ENCODE measurements at regions not wholly inside any gene's neighbourhood (a gene's known extent, or its start where the extent isn't known, plus 50 kb on each side); places are given as distances from the start of the nearest gene placed in this dataset.

DNA sequence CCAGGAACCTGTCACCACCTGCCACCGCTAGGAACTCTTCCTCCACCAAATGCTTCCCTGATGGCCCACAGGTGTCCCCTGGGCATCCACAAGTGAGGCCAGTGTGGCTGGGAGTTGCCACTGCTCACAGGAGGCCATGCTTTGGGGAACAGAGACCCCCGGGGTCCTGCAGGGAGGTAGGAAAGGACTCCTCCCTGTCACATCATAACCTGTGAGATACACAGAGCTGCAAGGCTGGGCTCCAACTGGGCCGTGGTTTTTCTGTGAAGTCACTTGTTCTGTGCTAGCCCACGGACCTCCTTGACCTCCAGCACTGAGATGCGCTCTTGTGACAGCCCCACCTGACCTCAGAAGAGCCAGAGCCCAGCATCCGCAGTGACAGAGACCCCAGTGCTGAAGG lies 311.2 kb downstream of the C16orf95 start:
- TF ChIP-seq, protein P1, sequence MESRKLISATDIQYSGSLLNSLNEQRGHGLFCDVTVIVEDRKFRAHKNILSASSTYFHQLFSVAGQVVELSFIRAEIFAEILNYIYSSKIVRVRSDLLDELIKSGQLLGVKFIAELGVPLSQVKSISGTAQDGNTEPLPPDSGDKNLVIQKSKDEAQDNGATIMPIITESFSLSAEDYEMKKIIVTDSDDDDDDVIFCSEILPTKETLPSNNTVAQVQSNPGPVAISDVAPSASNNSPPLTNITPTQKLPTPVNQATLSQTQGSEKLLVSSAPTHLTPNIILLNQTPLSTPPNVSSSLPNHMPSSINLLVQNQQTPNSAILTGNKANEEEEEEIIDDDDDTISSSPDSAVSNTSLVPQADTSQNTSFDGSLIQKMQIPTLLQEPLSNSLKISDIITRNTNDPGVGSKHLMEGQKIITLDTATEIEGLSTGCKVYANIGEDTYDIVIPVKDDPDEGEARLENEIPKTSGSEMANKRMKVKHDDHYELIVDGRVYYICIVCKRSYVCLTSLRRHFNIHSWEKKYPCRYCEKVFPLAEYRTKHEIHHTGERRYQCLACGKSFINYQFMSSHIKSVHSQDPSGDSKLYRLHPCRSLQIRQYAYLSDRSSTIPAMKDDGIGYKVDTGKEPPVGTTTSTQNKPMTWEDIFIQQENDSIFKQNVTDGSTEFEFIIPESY (IDR thresholded peaks at IDR 0.05), result no peak
- TF ChIP-seq, protein P2, sequence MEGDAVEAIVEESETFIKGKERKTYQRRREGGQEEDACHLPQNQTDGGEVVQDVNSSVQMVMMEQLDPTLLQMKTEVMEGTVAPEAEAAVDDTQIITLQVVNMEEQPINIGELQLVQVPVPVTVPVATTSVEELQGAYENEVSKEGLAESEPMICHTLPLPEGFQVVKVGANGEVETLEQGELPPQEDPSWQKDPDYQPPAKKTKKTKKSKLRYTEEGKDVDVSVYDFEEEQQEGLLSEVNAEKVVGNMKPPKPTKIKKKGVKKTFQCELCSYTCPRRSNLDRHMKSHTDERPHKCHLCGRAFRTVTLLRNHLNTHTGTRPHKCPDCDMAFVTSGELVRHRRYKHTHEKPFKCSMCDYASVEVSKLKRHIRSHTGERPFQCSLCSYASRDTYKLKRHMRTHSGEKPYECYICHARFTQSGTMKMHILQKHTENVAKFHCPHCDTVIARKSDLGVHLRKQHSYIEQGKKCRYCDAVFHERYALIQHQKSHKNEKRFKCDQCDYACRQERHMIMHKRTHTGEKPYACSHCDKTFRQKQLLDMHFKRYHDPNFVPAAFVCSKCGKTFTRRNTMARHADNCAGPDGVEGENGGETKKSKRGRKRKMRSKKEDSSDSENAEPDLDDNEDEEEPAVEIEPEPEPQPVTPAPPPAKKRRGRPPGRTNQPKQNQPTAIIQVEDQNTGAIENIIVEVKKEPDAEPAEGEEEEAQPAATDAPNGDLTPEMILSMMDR (IDR thresholded peaks at IDR 0.05; ENCODE audit: low read depth, low read length, missing input control), result no peak
- no peak for TF ChIP-seq MAX (IDR thresholded peaks at IDR 0.05)
- no peak for TF ChIP-seq TAF1 (conservative IDR thresholded peaks at IDR 0.05)
- no peak for TF ChIP-seq RAD21 (IDR thresholded peaks at IDR 0.05)
- TF ChIP-seq GABPA (IDR thresholded peaks at IDR 0.05 in 1 of 2, conservative IDR thresholded peaks at IDR 0.05 in 1 of 2), result no peak
- TF ChIP-seq RXRA (IDR thresholded peaks at IDR 0.05), result no peak
- no peak for TF ChIP-seq REST (IDR thresholded peaks at IDR 0.05)
- no peak for TF ChIP-seq JUND (IDR thresholded peaks at IDR 0.05)
- no peak for TF ChIP-seq YY1 (IDR thresholded peaks at IDR 0.05)
- TF ChIP-seq, protein P3, sequence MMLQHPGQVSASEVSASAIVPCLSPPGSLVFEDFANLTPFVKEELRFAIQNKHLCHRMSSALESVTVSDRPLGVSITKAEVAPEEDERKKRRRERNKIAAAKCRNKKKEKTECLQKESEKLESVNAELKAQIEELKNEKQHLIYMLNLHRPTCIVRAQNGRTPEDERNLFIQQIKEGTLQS (IDR thresholded peaks at IDR 0.05), result no peak

All from liver (tissue), 3 donors.